ENCODE measurements at regions not wholly inside any gene's neighbourhood (a gene's known extent, or its start where the extent isn't known, plus 50 kb on each side); places are given as distances from the start of the nearest gene placed in this dataset.

- no peak for TF ChIP-seq EZH2 (IDR thresholded peaks at IDR 0.05)
- no peak for TF ChIP-seq ZNF274 (IDR thresholded peaks at IDR 0.05; ENCODE audit: low read depth, low read length)
- TF ChIP-seq POLR2AphosphoS5 (IDR thresholded peaks at IDR 0.05; ENCODE audit: low read depth, low read length): no peak
- TF ChIP-seq CTCF (IDR thresholded peaks at IDR 0.05 in 2 of 3, conservative IDR thresholded peaks at IDR 0.05 in 1 of 3; ENCODE audit: borderline replicate concordance in 1 of 3, insufficient read depth in 1 of 3, low read depth in 2 of 3, low read length in 2 of 3): no peak
- TF ChIP-seq EZH2phosphoT487 (IDR thresholded peaks at IDR 0.05; ENCODE audit: borderline replicate concordance): no peak
- no peak for TF ChIP-seq SP1 (IDR thresholded peaks at IDR 0.05; ENCODE audit: low read depth)
- TF ChIP-seq MAX (IDR thresholded peaks at IDR 0.05): no peak
- no peak for TF ChIP-seq ATF3 (IDR thresholded peaks at IDR 0.05)
- no peak for TF ChIP-seq EGR1 (IDR thresholded peaks at IDR 0.05; ENCODE audit: low read depth)
- no peak for TF ChIP-seq TCF7L2 (IDR thresholded peaks at IDR 0.05; ENCODE audit: borderline replicate concordance, extremely low read depth, insufficient read depth, insufficient read length)
- TF ChIP-seq POLR2A (IDR thresholded peaks at IDR 0.05; ENCODE audit: borderline replicate concordance, extremely low read depth, insufficient read depth, insufficient read length): no peak
Observed at GRCh38 chr4:11729548-11729947, 300.9 kb upstream of the HS3ST1 start.
